ENCODE measurements at regions not wholly inside any gene's neighbourhood (a gene's known extent, or its start where the extent isn't known, plus 50 kb on each side); places are given as distances from the start of the nearest gene placed in this dataset.

- CTCF ChIA-PET = no interaction called here
Measured at GRCh38 chr21:19853061-19853460, 1145.1 kb upstream of the NCAM2 start.

GRCh38 chr21:19853709-19854575 is 1144.3 kb upstream of the NCAM2 start:
- Histone ChIP-seq H3K9me3 (ENCODE audit: control insufficient read depth, insufficient read depth, low read length) (peaks cover 30% of the 10 kb centered on the region), H3K27me3 (ENCODE audit: control insufficient read depth, insufficient read depth, low read length) (no peaks in the 10 kb centered on the region), H3K27ac (ENCODE audit: low read depth, low read length) (no peak overlapping the region), H3K4me3 (ENCODE audit: low read depth, low read length) (no peak overlapping the region)
- ChIA-PET CTCF (no interaction called here), POLR2A (no interaction called here)
- DNase-seq (ENCODE audit: low read depth, low spot score) = no peak
- no peak for TF ChIP-seq CTCF (IDR thresholded peaks at IDR 0.05; ENCODE audit: low read depth, low read length)

More at GRCh38 chr21:19853061-19853460, 1145.1 kb upstream of the NCAM2 start:
- Histone ChIP-seq H3K4me3 (ENCODE audit: low read depth, low read length) (no peak overlapping the region), H3K9me3 (ENCODE audit: control insufficient read depth, insufficient read depth, low read length) (peaks cover 30% of the 10 kb centered on the region), H3K27ac (ENCODE audit: low read depth, low read length) (no peak overlapping the region), H3K27me3 (ENCODE audit: control insufficient read depth, insufficient read depth, low read length) (no peaks in the 10 kb centered on the region)
- DNase-seq (ENCODE audit: low read depth, low spot score) = no peak
- no peak for TF ChIP-seq CTCF (IDR thresholded peaks at IDR 0.05; ENCODE audit: low read depth, low read length)
- POLR2A ChIA-PET = no interaction called here

GRCh38 chr21:19855522-19855921 is 1142.7 kb upstream of the NCAM2 start:
- H3K4me3 ChIP-seq (ENCODE audit: low read depth, low read length) = no peak overlapping the region
- no peak for DNase-seq (ENCODE audit: low read depth, low spot score)
- H3K9me3 ChIP-seq (ENCODE audit: control insufficient read depth, insufficient read depth, low read length) = peaks cover 30% of the 10 kb centered on the region
- H3K27ac ChIP-seq (ENCODE audit: low read depth, low read length) = no peak overlapping the region
- POLR2A ChIA-PET = no interaction called here
- no peaks in the 10 kb centered on the region for H3K27me3 ChIP-seq (ENCODE audit: control insufficient read depth, insufficient read depth, low read length)
- CTCF ChIA-PET = no interaction called here
- TF ChIP-seq CTCF (IDR thresholded peaks at IDR 0.05; ENCODE audit: low read depth, low read length) = no peak

GRCh38 chr21:19864476-19864875 is 1133.7 kb upstream of the NCAM2 start:
- Histone ChIP-seq H3K27ac (ENCODE audit: low read depth, low read length) (no peak overlapping the region), H3K9me3 (ENCODE audit: control insufficient read depth, insufficient read depth, low read length) (no peaks in the 10 kb centered on the region), H3K27me3 (ENCODE audit: control insufficient read depth, insufficient read depth, low read length) (no peaks in the 10 kb centered on the region), H3K4me3 (ENCODE audit: low read depth, low read length) (no peak overlapping the region)
- no peak for TF ChIP-seq CTCF (IDR thresholded peaks at IDR 0.05; ENCODE audit: low read depth, low read length)
- no peak for DNase-seq (ENCODE audit: low read depth, low spot score)
- ChIA-PET CTCF (no interaction called here), POLR2A (no interaction called here)

GRCh38 chr21:19870682-19871081 is 1127.5 kb upstream of the NCAM2 start:
- no peak for TF ChIP-seq CTCF (IDR thresholded peaks at IDR 0.05; ENCODE audit: low read depth, low read length)

More at GRCh38 chr21:19870682-19871081, 1127.5 kb upstream of the NCAM2 start:
- CTCF ChIA-PET = no interaction called here
- POLR2A ChIA-PET = no interaction called here
- Histone ChIP-seq H3K9me3 (ENCODE audit: control insufficient read depth, insufficient read depth, low read length) (peaks cover 7% of the 10 kb centered on the region), H3K27ac (ENCODE audit: low read depth, low read length) (no peak overlapping the region), H3K4me3 (ENCODE audit: low read depth, low read length) (no peak overlapping the region), H3K27me3 (ENCODE audit: control insufficient read depth, insufficient read depth, low read length) (no peaks in the 10 kb centered on the region)
- no peak for DNase-seq (ENCODE audit: low read depth, low spot score)

All from AG04450 (cell line).